Colonic mucosa (tissue), 4 donors: ENCODE measurements at regions not wholly inside any gene's neighbourhood (a gene's known extent, or its start where the extent isn't known, plus 50 kb on each side); places are given as distances from the start of the nearest gene placed in this dataset.
A peak's percentile ranks its signal among the peaks of the same experiment; 100 is the strongest.

ENCODE experiments used
- DNase-seq: peaks from one replicate; pipeline ENCODE4 v3.0.0-alpha.2; 2020
- H3K27ac ChIP-seq: fragments of 200-600 bp; one replicate; pipeline ENCODE4 v1.8.0; 2021
- H3K27me3 ChIP-seq: fragments of 200-600 bp; one replicate; pipeline ENCODE4 v1.8.0; 2021
- H3K36me3 ChIP-seq: fragments of 200-600 bp; one replicate; pipeline ENCODE4 v1.8.0; 2021
- H3K4me1 ChIP-seq: fragments of 200-600 bp; one replicate; pipeline ENCODE4 v1.8.0; 2021; ENCODE audit warnings: mild to moderate bottlenecking
- H3K4me3 ChIP-seq: fragments of 200-600 bp; one replicate; pipeline ENCODE4 v1.8.0; 2021
- H3K9ac ChIP-seq, 2 donors: one replicate each; pipeline ENCODE4 v1.7.0; 2013; ENCODE audit warnings: control low read depth in 2 of 2, low read depth in 2 of 2, low read length in 2 of 2
- H3K9me3 ChIP-seq: fragments of 200-600 bp; one replicate; pipeline ENCODE4 v1.8.0; 2021
- CTCF ChIP-seq: fragments of 200-600 bp; IDR thresholded peaks from one replicate; pipeline ENCODE4 v1.8.0; 2022; ENCODE audit warnings: antibody characterized with exemption, mild to moderate bottlenecking
- intact Hi-C: fragments of 100-400 bp; cut with DNase I; formaldehyde crosslinking; loops from one replicate; pipeline ENCODE4 v1.14.1; 2022
- donor health status: healthy.
- donor health status: DM: no; HTN: no; CAD: no.
- donor health status: DM: no; HTN: no; CAD: no.

DNA sequence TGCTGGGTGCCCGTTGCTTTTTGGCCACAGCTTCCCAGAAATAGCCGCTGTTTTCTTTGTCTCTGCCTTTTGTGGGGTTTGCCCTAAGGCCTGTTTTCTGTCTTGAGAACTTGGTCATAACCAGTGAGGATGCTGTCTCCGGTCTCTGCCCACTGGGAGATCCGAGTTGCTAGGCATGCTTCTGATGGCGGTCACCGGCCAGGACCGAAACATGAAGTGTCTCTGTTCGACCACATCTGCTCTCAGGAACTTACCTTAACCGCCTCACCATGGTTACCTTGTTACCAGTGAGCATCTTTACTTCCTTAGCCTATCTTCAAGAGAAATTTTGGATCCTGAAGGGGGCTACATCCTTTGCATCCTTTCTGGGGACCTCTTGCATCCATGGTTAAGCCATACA is 91.9 kb downstream of the RTP5 start:
- no peaks in the 10 kb centered on the region for H3K9me3 ChIP-seq
- H3K27ac ChIP-seq = no peak overlapping the region
- H3K9ac ChIP-seq = no peak overlapping the region
- no peak overlapping the region for H3K4me3 ChIP-seq
- H3K36me3 ChIP-seq = no peaks in the 10 kb centered on the region
- intact Hi-C loops = no loop called here
- H3K4me1 ChIP-seq = no peaks in the 10 kb centered on the region
- TF ChIP-seq CTCF = no peak
- DNase-seq = no peak
- no peaks in the 10 kb centered on the region for H3K27me3 ChIP-seq

DNA sequence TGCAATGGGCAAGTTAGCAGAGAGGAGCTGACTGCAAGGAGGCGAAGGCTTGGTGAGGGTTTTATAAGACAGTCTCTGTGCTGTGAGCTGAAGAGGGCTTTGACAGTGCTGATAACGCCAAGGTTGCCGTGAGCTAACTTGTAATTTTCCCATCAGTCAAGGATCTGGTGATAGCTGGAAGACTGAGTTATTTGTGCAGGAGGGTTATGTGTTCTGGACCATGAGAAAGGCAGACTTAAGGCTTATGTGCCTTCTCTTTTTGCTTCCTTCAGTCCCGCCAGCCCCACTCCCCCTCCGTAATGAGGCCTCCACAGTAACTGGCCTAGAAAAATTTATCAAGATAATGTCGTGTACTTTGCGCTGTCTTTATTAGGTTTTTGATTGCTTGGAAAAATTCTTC is 94.6 kb downstream of the RTP5 start:
- DNase-seq = no peak
- Histone ChIP-seq H3K4me3 (no peak overlapping the region), H3K4me1 (no peaks in the 10 kb centered on the region), H3K9me3 (no peaks in the 10 kb centered on the region), H3K9ac (no peak overlapping the region), H3K27me3 (no peaks in the 10 kb centered on the region), H3K36me3 (no peaks in the 10 kb centered on the region), H3K27ac (no peak overlapping the region)
- intact Hi-C loops = no loop called here
- TF ChIP-seq CTCF = no peak

GRCh38 chr2:241965931-241966412 is 96.4 kb downstream of the RTP5 start:
- Histone ChIP-seq H3K36me3 (no peaks in the 10 kb centered on the region), H3K9ac (peak overlapping the region in 1 of 2 donors; percentile 9), H3K27ac (peak overlapping the region; percentile 6), H3K4me3 (no peak overlapping the region), H3K4me1 (no peaks in the 10 kb centered on the region), H3K27me3 (no peaks in the 10 kb centered on the region), H3K9me3 (no peaks in the 10 kb centered on the region)
- no peak for DNase-seq
- no peak for TF ChIP-seq CTCF
- intact Hi-C loops = no loop called here

- H3K4me1 ChIP-seq = no peaks in the 10 kb centered on the region
- no peak overlapping the region for H3K4me3 ChIP-seq
- intact Hi-C loops = no loop called here
- H3K36me3 ChIP-seq = no peaks in the 10 kb centered on the region
- no peaks in the 10 kb centered on the region for H3K27me3 ChIP-seq
- TF ChIP-seq CTCF = no peak
- H3K9ac ChIP-seq = no peak overlapping the region
- H3K27ac ChIP-seq = no peak overlapping the region
- DNase-seq = no peak
- no peaks in the 10 kb centered on the region for H3K9me3 ChIP-seq
These were observed 97.3 kb downstream of the RTP5 start for GRCh38 chr2:241966647-241967466.

- Histone ChIP-seq H3K4me1 (no peaks in the 10 kb centered on the region), H3K9me3 (no peaks in the 10 kb centered on the region), H3K36me3 (no peaks in the 10 kb centered on the region), H3K27me3 (no peaks in the 10 kb centered on the region), H3K9ac (no peak overlapping the region), H3K27ac (no peak overlapping the region), H3K4me3 (no peak overlapping the region)
- DNase-seq = no peak
- no peak for TF ChIP-seq CTCF
- intact Hi-C loops = no loop called here
These were observed 98.1 kb downstream of the RTP5 start for GRCh38 chr2:241967467-241968144.
